OCI-LY1 (cell line): ENCODE measurements at regions not wholly inside any gene's neighbourhood (a gene's known extent, or its start where the extent isn't known, plus 50 kb on each side); places are given as distances from the start of the nearest gene placed in this dataset.

ENCODE experiments used
- EZH2 ChIP-seq: fragments of 200-600 bp; sonication (generic), shearing (Covaris generic); IDR thresholded peaks from 2 replicates; pipeline ENCODE4 v1.8.0; 2017; ENCODE audit warnings: borderline replicate concordance, mixed run types, mild to moderate bottlenecking, antibody characterized with exemption, low read length, moderate library complexity, mixed read lengths
- TF ChIP-seq, protein P1 (sequence below): fragments of 200-600 bp; sonication (generic), shearing (Covaris generic); IDR thresholded peaks from 2 replicates; pipeline ENCODE4 v1.5.1; 2017; ENCODE audit warnings: mild to moderate bottlenecking, antibody characterized with exemption, low read length, moderate library complexity, mixed read lengths

DNA sequence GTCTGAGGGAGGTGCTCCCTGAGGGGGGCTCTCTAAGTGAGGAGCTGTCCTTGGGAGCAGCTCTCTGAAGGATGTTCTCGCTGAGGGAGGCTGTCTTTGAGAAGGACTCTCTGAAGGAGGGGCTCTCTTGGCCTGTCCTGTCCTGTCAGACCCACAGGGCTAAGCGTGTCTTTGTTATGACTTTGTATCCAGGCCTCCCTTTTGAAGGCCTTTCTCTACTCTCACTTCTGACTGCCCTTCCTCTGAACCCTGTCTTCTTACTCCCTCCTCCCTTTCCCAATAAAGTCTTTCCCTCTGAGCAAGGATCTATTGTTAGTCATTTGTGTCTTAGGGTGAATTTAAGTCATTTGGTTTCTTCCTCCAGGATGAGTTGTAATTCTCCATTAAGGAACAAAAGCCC, 330.1 kb upstream of the PLET1 start:
- TF ChIP-seq, protein P1, sequence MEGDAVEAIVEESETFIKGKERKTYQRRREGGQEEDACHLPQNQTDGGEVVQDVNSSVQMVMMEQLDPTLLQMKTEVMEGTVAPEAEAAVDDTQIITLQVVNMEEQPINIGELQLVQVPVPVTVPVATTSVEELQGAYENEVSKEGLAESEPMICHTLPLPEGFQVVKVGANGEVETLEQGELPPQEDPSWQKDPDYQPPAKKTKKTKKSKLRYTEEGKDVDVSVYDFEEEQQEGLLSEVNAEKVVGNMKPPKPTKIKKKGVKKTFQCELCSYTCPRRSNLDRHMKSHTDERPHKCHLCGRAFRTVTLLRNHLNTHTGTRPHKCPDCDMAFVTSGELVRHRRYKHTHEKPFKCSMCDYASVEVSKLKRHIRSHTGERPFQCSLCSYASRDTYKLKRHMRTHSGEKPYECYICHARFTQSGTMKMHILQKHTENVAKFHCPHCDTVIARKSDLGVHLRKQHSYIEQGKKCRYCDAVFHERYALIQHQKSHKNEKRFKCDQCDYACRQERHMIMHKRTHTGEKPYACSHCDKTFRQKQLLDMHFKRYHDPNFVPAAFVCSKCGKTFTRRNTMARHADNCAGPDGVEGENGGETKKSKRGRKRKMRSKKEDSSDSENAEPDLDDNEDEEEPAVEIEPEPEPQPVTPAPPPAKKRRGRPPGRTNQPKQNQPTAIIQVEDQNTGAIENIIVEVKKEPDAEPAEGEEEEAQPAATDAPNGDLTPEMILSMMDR = no peak
- TF ChIP-seq EZH2 = no peak
